ENCODE measurements at regions not wholly inside any gene's neighbourhood (a gene's known extent, or its start where the extent isn't known, plus 50 kb on each side); places are given as distances from the start of the nearest gene placed in this dataset.

DNA sequence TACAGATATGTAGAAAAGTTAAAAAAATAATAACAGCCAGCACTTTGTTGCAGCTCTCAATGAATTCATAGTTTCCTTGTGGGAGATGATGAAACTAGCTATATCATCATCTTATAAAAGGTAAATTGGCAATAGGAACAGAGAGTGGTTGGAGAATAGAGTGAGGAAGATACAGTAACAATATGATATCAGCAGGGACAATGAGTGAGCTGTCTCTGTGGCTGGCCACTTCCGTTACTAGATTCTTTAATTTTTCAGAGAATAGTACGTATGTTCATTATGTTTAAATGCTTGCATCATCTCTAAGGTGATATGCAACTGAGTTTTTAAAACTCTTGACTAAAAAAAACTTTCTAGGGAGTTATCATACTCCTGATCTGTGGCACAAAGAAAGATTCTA, 1006.2 kb upstream of the FLRT2 start (continued):
- TF ChIP-seq CREB1 (CRISPR knock-in tag; IDR thresholded peaks at IDR 0.05; ENCODE audit: low read depth): no peak
- no peak for TF ChIP-seq POLR2AphosphoS5 (IDR thresholded peaks at IDR 0.05; ENCODE audit: low read depth)
- no peak for TF ChIP-seq JUNB (IDR thresholded peaks at IDR 0.05; ENCODE audit: unreplicated experiment)
- no peak for TF ChIP-seq STAT1 (IDR thresholded peaks at IDR 0.05; ENCODE audit: unreplicated experiment)
- no peak for TF ChIP-seq ZNF114 (CRISPR knock-in tag; IDR thresholded peaks at IDR 0.05)

DNA sequence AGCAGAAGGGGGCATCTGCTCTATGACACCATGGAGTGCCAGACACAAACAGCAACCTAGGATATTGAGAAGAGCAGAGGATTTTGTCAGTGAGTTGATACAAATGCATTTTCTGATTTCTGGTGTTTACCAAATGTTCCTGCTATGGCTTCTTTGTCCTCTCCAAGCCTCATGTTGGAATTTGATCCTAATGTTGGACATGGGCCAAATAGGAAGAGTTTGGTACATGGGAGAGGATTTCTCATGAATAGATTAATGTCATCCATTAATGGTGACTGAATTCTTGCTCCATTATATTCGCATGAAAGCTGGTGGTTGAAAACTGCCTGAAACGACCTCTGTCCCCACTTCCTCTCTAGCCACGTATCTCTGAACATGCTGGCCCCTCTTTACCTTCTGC, 1002.2 kb upstream of the FLRT2 start:
- H3K9me3 Mint-ChIP-seq: no peaks in the 10 kb centered on the region
- no peaks in the 10 kb centered on the region for H3K27me3 ChIP-seq (ENCODE audit: insufficient read depth)
- H4K20me1 ChIP-seq (replicated peaks; ENCODE audit: insufficient read depth): no peaks in the 10 kb centered on the region
- no peaks in the 10 kb centered on the region for H3K4me1 ChIP-seq (ENCODE audit: insufficient read depth)
- no peak overlapping the region for H3K4me3 ChIP-seq
- H3K4me1 Mint-ChIP-seq: no peaks in the 10 kb centered on the region
- H3K4me2 ChIP-seq: no peak overlapping the region
- ATAC-seq (no peak), DNase-seq (ENCODE audit: low spot score) (no peak)
- H3K27me3 Mint-ChIP-seq (ENCODE audit: insufficient read depth, low read depth, poor library complexity): peaks cover 2% of the 10 kb centered on the region
- H3K9me2 ChIP-seq (ENCODE audit: insufficient read depth): no peaks in the 10 kb centered on the region
- TF ChIP-seq REST (IDR thresholded peaks at IDR 0.05; ENCODE audit: unreplicated experiment): no peak
- no peak for TF ChIP-seq NANOG (IDR thresholded peaks at IDR 0.05; ENCODE audit: borderline replicate concordance)
- no peak for TF ChIP-seq POLR2AphosphoS5 (IDR thresholded peaks at IDR 0.05; ENCODE audit: low read depth)
- TF ChIP-seq STAT1 (IDR thresholded peaks at IDR 0.05; ENCODE audit: unreplicated experiment): no peak
- no peak overlapping the region for H2AFZ ChIP-seq
- no peak overlapping the region for H3K27ac Mint-ChIP-seq
- H3K36me3 Mint-ChIP-seq (ENCODE audit: low read depth): no peaks in the 10 kb centered on the region
- no peak overlapping the region for H3K4me3 Mint-ChIP-seq
- no peak overlapping the region for H3K27ac ChIP-seq (ENCODE audit: low read depth)
- no peaks in the 10 kb centered on the region for H3K36me3 ChIP-seq (ENCODE audit: insufficient read depth)
- H3K79me2 ChIP-seq (replicated peaks; ENCODE audit: insufficient read depth): no peaks in the 10 kb centered on the region
- H3F3A ChIP-seq (replicated peaks; ENCODE audit: low read depth): no peaks in the 10 kb centered on the region

GRCh38 chr14:84532016-84532415, 997.9 kb upstream of the FLRT2 start:
- Histone ChIP-seq H3K4me1 (ENCODE audit: insufficient read depth) (peaks cover 10% of the 10 kb centered on the region; the same call in 1 of the 2 replicates), H3K27ac (ENCODE audit: low read depth) (no peak overlapping the region), H3K36me3 (ENCODE audit: insufficient read depth) (no peaks in the 10 kb centered on the region), H3K9me2 (ENCODE audit: insufficient read depth) (no peaks in the 10 kb centered on the region), H3K27me3 (ENCODE audit: insufficient read depth) (no peaks in the 10 kb centered on the region), H2AFZ (no peak overlapping the region), H3K4me2 (no peak overlapping the region), H3K79me2 (replicated peaks; ENCODE audit: insufficient read depth) (no peaks in the 10 kb centered on the region), H4K20me1 (replicated peaks; ENCODE audit: insufficient read depth) (no peaks in the 10 kb centered on the region), H3K4me3 (no peak overlapping the region), H3F3A (replicated peaks; ENCODE audit: low read depth) (no peaks in the 10 kb centered on the region)
- Mint-ChIP-seq H3K4me3 (no peak overlapping the region), H3K9me3 (no peaks in the 10 kb centered on the region; the same call in 2 of the 3 replicates), H3K27ac (no peak overlapping the region), H3K4me1 (peaks cover 17% of the 10 kb centered on the region), H3K27me3 (ENCODE audit: insufficient read depth, low read depth, poor library complexity) (no peaks in the 10 kb centered on the region), H3K36me3 (ENCODE audit: low read depth) (no peaks in the 10 kb centered on the region)
- ATAC-seq: no peak
- DNase-seq (ENCODE audit: low spot score): no peak
- TF ChIP-seq REST (IDR thresholded peaks at IDR 0.05; ENCODE audit: unreplicated experiment): no peak
- TF ChIP-seq EZH2 (IDR thresholded peaks at IDR 0.05; ENCODE audit: low read depth, unreplicated experiment): no peak
- no peak for TF ChIP-seq CTCF (conservative IDR thresholded peaks at IDR 0.05; ENCODE audit: low read depth in 2 of 2)
- TF ChIP-seq STAT1 (IDR thresholded peaks at IDR 0.05; ENCODE audit: unreplicated experiment): no peak
- TF ChIP-seq CREB1 (CRISPR knock-in tag; IDR thresholded peaks at IDR 0.05; ENCODE audit: low read depth): no peak

Measured in GM23338 (cell line).